ENCODE measurements at regions not wholly inside any gene's neighbourhood (a gene's known extent, or its start where the extent isn't known, plus 50 kb on each side); places are given as distances from the start of the nearest gene placed in this dataset.

GRCh38 chr9:135258461-135258860 is 171.0 kb downstream of the OLFM1 start:
- Histone ChIP-seq H3K27me3 (peaks cover 16% of the 10 kb centered on the region), H3K9me3 (no peaks in the 10 kb centered on the region)
- TF ChIP-seq CTCF (IDR thresholded peaks at IDR 0.05) = no peak

GRCh38 chr9:135259273-135259672 is 171.8 kb downstream of the OLFM1 start:
- no peak for TF ChIP-seq CTCF (IDR thresholded peaks at IDR 0.05)
- Histone ChIP-seq H3K4me3 (ENCODE audit: low read depth in 1 of 2, low read length in 1 of 2) (no peak overlapping the region), H3K4me1 (ENCODE audit: control insufficient read depth in 1 of 2, insufficient read depth in 1 of 2, low read depth in 1 of 2, low read length in 1 of 2) (no peaks in the 10 kb centered on the region), H3K27me3 (peaks cover 8% of the 10 kb centered on the region), H3K36me3 (no peaks in the 10 kb centered on the region), H3K27ac (no peak overlapping the region), H3K9me3 (no peaks in the 10 kb centered on the region)

More at GRCh38 chr9:135258461-135258860, 171.0 kb downstream of the OLFM1 start:
- Histone ChIP-seq H3K4me1 (ENCODE audit: control insufficient read depth in 1 of 2, insufficient read depth in 1 of 2, low read depth in 1 of 2, low read length in 1 of 2) (no peaks in the 10 kb centered on the region), H3K4me3 (ENCODE audit: low read depth in 1 of 2, low read length in 1 of 2) (no peak overlapping the region), H3K36me3 (no peaks in the 10 kb centered on the region), H3K27ac (no peak overlapping the region)

GRCh38 chr9:135260221-135261180 is 173.0 kb downstream of the OLFM1 start:
- no peak overlapping the region for H3K4me3 ChIP-seq (ENCODE audit: low read depth in 1 of 2, low read length in 1 of 2)
- TF ChIP-seq CTCF (IDR thresholded peaks at IDR 0.05) = no peak
- H3K27ac ChIP-seq = no peak overlapping the region
- peaks cover 3% of the 10 kb centered on the region for H3K27me3 ChIP-seq
- no peaks in the 10 kb centered on the region for H3K36me3 ChIP-seq
- H3K9me3 ChIP-seq = no peaks in the 10 kb centered on the region
- H3K4me1 ChIP-seq (ENCODE audit: control insufficient read depth in 1 of 2, insufficient read depth in 1 of 2, low read depth in 1 of 2, low read length in 1 of 2) = no peaks in the 10 kb centered on the region

- Histone ChIP-seq H3K4me1 (ENCODE audit: control insufficient read depth in 1 of 2, insufficient read depth in 1 of 2, low read depth in 1 of 2, low read length in 1 of 2) (no peaks in the 10 kb centered on the region), H3K36me3 (no peaks in the 10 kb centered on the region), H3K27ac (no peak overlapping the region), H3K4me3 (ENCODE audit: low read depth in 1 of 2, low read length in 1 of 2) (no peak overlapping the region), H3K27me3 (peaks cover 3% of the 10 kb centered on the region), H3K9me3 (no peaks in the 10 kb centered on the region)
- no peak for TF ChIP-seq CTCF (IDR thresholded peaks at IDR 0.05)
These were observed 174.8 kb downstream of the OLFM1 start for GRCh38 chr9:135262248-135262647.

- Histone ChIP-seq H3K4me3 (ENCODE audit: low read depth in 1 of 2, low read length in 1 of 2) (no peak overlapping the region), H3K4me1 (ENCODE audit: control insufficient read depth in 1 of 2, insufficient read depth in 1 of 2, low read depth in 1 of 2, low read length in 1 of 2) (no peaks in the 10 kb centered on the region), H3K36me3 (no peaks in the 10 kb centered on the region), H3K27ac (no peak overlapping the region), H3K9me3 (no peaks in the 10 kb centered on the region), H3K27me3 (peaks cover 3% of the 10 kb centered on the region)
- TF ChIP-seq CTCF (IDR thresholded peaks at IDR 0.05) = no peak
These were observed 176.0 kb downstream of the OLFM1 start for GRCh38 chr9:135263511-135263910.

All from neutrophil (primary cell).